Skeletal muscle satellite cell (primary cell): ENCODE measurements at regions not wholly inside any gene's neighbourhood (a gene's known extent, or its start where the extent isn't known, plus 50 kb on each side); places are given as distances from the start of the nearest gene placed in this dataset.

Source experiments
- H3K27me3 ChIP-seq: 2 replicates; pipeline ENCODE4 v1.7.0; 2013; ENCODE audit warnings: low read length; ENCODE audit not compliant: control insufficient read depth, insufficient read depth
- H3K36me3 ChIP-seq: 2 replicates; pipeline ENCODE4 v1.7.0; 2013; ENCODE audit warnings: mild to moderate bottlenecking, control low read depth, low read length; ENCODE audit not compliant: insufficient read depth
- H3K4me1 ChIP-seq: 2 replicates; pipeline ENCODE4 v1.7.0; 2013; ENCODE audit warnings: low read length; ENCODE audit not compliant: control insufficient read depth, insufficient read depth
- H3K4me2 ChIP-seq: 2 replicates; pipeline ENCODE4 v1.7.0; 2013; ENCODE audit warnings: mild to moderate bottlenecking, low read length
- H3K4me3 ChIP-seq: 2 replicates; pipeline ENCODE4 v1.7.0; 2013; ENCODE audit warnings: low read length
- H3K9ac ChIP-seq: 2 replicates; pipeline ENCODE4 v1.7.0; 2013; ENCODE audit warnings: mild to moderate bottlenecking, low read depth, low read length, moderate library complexity
- H3K9me3 ChIP-seq: replicated peaks from 2 replicates; pipeline ENCODE4 v1.7.0; 2013; ENCODE audit warnings: mild to moderate bottlenecking, control low read depth, low read length

GRCh38 chr12:29883525-29883924, 99.8 kb upstream of the TMTC1 start:
- Histone ChIP-seq H3K4me3 (no peak overlapping the region), H3K4me1 (peaks cover 3% of the 10 kb centered on the region), H3K4me2 (no peak overlapping the region), H3K9me3 (no peaks in the 10 kb centered on the region), H3K36me3 (no peaks in the 10 kb centered on the region), H3K9ac (no peak overlapping the region), H3K27me3 (no peaks in the 10 kb centered on the region)

DNA sequence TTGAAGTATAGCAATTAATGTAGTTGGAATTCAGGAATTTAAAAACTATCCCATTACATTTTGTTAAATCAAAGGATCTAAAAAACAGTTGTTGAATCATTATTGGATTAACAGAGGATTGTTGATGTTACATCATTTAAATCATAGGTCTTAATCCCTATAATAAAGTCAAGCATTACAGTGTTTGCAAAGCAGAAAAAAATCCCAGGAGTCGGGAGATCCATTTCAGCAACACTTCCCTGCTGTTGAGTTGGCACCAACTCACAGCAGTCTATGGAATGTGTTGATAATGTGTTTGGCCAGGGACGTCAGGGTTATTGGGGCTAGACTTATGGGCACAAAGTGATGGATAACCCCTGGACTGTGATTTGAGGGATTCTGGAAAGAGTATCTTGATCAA, 99.1 kb upstream of the TMTC1 start:
- no peak overlapping the region for H3K9ac ChIP-seq
- no peaks in the 10 kb centered on the region for H3K27me3 ChIP-seq
- H3K4me1 ChIP-seq: peaks cover 3% of the 10 kb centered on the region
- H3K4me2 ChIP-seq: no peak overlapping the region
- no peak overlapping the region for H3K4me3 ChIP-seq
- no peaks in the 10 kb centered on the region for H3K9me3 ChIP-seq
- no peaks in the 10 kb centered on the region for H3K36me3 ChIP-seq

DNA sequence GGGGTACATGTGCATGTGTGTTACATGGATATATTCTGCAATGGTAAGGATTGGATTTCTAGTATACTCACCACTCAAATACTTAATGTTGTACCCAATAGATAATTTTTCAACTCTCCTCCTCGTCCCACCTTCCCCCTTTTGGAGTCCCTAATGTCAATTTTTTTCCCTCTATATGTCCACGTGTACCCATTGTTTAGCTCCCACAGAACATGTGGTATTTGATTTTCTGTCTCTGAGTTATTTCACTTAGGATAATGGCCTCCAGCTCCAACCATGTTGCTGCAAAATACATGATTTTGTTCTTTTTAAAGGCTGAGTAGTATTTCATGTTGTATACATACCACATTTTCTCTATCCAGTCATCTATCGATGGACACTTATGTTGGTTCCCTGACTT, 97.2 kb upstream of the TMTC1 start:
- no peaks in the 10 kb centered on the region for H3K9me3 ChIP-seq
- no peaks in the 10 kb centered on the region for H3K36me3 ChIP-seq
- no peak overlapping the region for H3K4me2 ChIP-seq
- no peak overlapping the region for H3K4me3 ChIP-seq
- no peaks in the 10 kb centered on the region for H3K27me3 ChIP-seq
- no peak overlapping the region for H3K9ac ChIP-seq
- H3K4me1 ChIP-seq: peaks cover 3% of the 10 kb centered on the region

GRCh38 chr12:29879606-29880308, 96.0 kb upstream of the TMTC1 start:
- no peak overlapping the region for H3K4me2 ChIP-seq
- H3K9ac ChIP-seq: no peak overlapping the region
- H3K4me3 ChIP-seq: no peak overlapping the region
- no peaks in the 10 kb centered on the region for H3K9me3 ChIP-seq
- H3K36me3 ChIP-seq: no peaks in the 10 kb centered on the region
- H3K4me1 ChIP-seq: peaks cover 3% of the 10 kb centered on the region
- no peaks in the 10 kb centered on the region for H3K27me3 ChIP-seq

- Histone ChIP-seq H3K9me3 (no peaks in the 10 kb centered on the region), H3K36me3 (no peaks in the 10 kb centered on the region), H3K4me1 (no peaks in the 10 kb centered on the region)
Measured at GRCh38 chr12:29869946-29870345, 86.2 kb upstream of the TMTC1 start.

DNA sequence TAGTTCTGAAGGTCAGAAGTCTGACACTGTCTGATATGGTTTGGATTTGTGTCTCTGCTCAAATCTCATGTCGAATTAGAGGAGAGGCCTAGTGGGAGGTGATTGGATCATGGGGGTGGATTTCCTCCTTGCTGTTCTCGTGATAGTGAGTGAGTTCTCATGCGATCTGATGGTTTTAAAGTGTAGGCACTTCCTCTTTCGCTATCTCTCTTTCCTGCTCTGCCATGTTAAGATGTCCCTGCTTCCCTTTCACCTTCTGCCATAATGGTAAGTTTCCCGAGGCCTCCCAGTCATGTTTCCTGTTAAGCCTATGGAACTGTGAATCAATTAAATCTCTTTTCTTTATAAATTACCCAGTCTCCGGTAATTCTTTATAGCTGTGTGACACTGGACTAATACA, 84.1 kb upstream of the TMTC1 start:
- Histone ChIP-seq H3K9me3 (no peaks in the 10 kb centered on the region), H3K4me2 (no peak overlapping the region), H3K36me3 (no peaks in the 10 kb centered on the region), H3K4me3 (no peak overlapping the region), H3K27me3 (no peaks in the 10 kb centered on the region), H3K9ac (no peak overlapping the region), H3K4me1 (no peaks in the 10 kb centered on the region)

More at GRCh38 chr12:29869946-29870345, 86.2 kb upstream of the TMTC1 start:
- no peak overlapping the region for H3K9ac ChIP-seq
- H3K27me3 ChIP-seq: no peaks in the 10 kb centered on the region
- no peak overlapping the region for H3K4me2 ChIP-seq
- H3K4me3 ChIP-seq: no peak overlapping the region

GRCh38 chr12:29863665-29864064, 79.9 kb upstream of the TMTC1 start:
- no peak overlapping the region for H3K4me2 ChIP-seq
- H3K27me3 ChIP-seq: no peaks in the 10 kb centered on the region
- no peaks in the 10 kb centered on the region for H3K4me1 ChIP-seq
- H3K9ac ChIP-seq: no peak overlapping the region
- no peak overlapping the region for H3K4me3 ChIP-seq
- H3K9me3 ChIP-seq: no peaks in the 10 kb centered on the region
- H3K36me3 ChIP-seq: no peaks in the 10 kb centered on the region

GRCh38 chr12:29858270-29858786, 74.6 kb upstream of the TMTC1 start:
- Histone ChIP-seq H3K4me2 (no peak overlapping the region), H3K9ac (no peak overlapping the region), H3K36me3 (no peaks in the 10 kb centered on the region), H3K9me3 (no peaks in the 10 kb centered on the region), H3K27me3 (no peaks in the 10 kb centered on the region), H3K4me3 (no peak overlapping the region), H3K4me1 (no peaks in the 10 kb centered on the region)

DNA sequence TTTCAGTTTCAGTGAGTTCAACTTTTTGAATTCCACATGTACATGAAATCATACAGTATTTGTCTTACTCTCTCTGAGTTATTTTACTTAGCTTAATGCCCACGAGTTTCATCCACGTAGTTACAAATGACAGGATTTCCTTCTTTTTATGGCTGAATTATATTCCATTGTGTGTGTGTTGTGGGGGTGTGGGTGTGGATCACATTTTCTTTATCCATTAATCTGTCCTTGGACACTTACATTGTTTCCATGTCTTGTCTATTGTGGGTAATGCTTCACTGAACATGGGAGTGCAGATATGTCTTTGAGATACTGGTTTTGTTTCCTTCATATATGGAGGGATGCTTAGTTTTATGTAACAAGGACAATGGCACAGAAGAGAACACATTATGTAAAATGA, 63.5 kb upstream of the TMTC1 start:
- no peaks in the 10 kb centered on the region for H3K4me1 ChIP-seq
- H3K4me2 ChIP-seq: no peak overlapping the region
- no peaks in the 10 kb centered on the region for H3K27me3 ChIP-seq
- H3K36me3 ChIP-seq: no peaks in the 10 kb centered on the region
- no peak overlapping the region for H3K9ac ChIP-seq
- H3K4me3 ChIP-seq: no peak overlapping the region
- H3K9me3 ChIP-seq: no peaks in the 10 kb centered on the region

GRCh38 chr12:29844667-29845066, 60.9 kb upstream of the TMTC1 start:
- H3K4me2 ChIP-seq: no peak overlapping the region
- H3K4me3 ChIP-seq: no peak overlapping the region
- no peaks in the 10 kb centered on the region for H3K9me3 ChIP-seq
- H3K36me3 ChIP-seq: no peaks in the 10 kb centered on the region
- no peaks in the 10 kb centered on the region for H3K4me1 ChIP-seq
- no peaks in the 10 kb centered on the region for H3K27me3 ChIP-seq
- no peak overlapping the region for H3K9ac ChIP-seq

DNA sequence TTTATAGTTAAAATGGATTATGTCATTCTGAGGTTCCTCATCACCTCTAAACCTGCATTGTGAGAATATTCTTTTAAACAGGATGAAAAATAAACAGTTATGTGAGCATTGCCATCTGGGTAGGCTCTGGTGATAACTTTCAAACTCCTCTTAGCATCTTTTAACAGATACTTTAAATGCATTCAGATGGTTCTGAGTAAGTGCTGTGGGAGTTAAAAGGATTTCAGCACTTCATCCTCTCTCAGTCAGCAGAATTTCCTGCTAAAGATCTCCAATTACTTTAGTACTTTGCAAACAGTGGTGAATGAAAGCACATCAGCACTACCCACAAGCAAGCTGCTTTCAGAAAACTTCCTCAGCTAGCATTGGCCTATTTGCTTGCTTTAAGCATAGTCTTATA, 59.3 kb upstream of the TMTC1 start:
- Histone ChIP-seq H3K4me1 (no peaks in the 10 kb centered on the region), H3K36me3 (no peaks in the 10 kb centered on the region), H3K27me3 (no peaks in the 10 kb centered on the region), H3K9me3 (no peaks in the 10 kb centered on the region), H3K4me3 (no peak overlapping the region), H3K4me2 (no peak overlapping the region), H3K9ac (no peak overlapping the region)

- Histone ChIP-seq H3K27me3 (no peaks in the 10 kb centered on the region), H3K4me3 (no peak overlapping the region), H3K36me3 (no peaks in the 10 kb centered on the region), H3K9ac (no peak overlapping the region), H3K4me1 (no peaks in the 10 kb centered on the region), H3K4me2 (no peak overlapping the region), H3K9me3 (no peaks in the 10 kb centered on the region)
Measured at GRCh38 chr12:29838768-29839167, 55.0 kb upstream of the TMTC1 start.
